A549 (cell line): ENCODE measurements at regions not wholly inside any gene's neighbourhood (a gene's known extent, or its start where the extent isn't known, plus 50 kb on each side); places are given as distances from the start of the nearest gene placed in this dataset.
"Not testable (repeated sequence)": the region's sequence is repeated elsewhere in the genome, so short reads cannot be mapped to it uniquely, and the experiment has no call there.

Source experiments
- ATAC-seq, 2 experiments: fragments of 200-7000 bp in 1 of 2; fragments of >200 bp in 1 of 2; cut with Nextera tagmentation in 1 of 2; cut with Tn5 transposase in 1 of 2; 3 replicates each; pipeline versions ENCODE4 v1.8.0 to v1.9.1; 2018 to 2020; ENCODE audit warnings: mild to moderate bottlenecking in 1 of 2, moderate library complexity in 1 of 2
- CTCF ChIA-PET: fragments of 300-600 bp; sonication (Branson Sonifier 250); formaldehyde crosslinking; extraction: SDS; loops from one replicate; lab custom pipeline; 2021; ENCODE audit warnings: antibody characterized with exemption, inconsistent platforms; lab: Yijun Ruan, JAX
- POLR2A ChIA-PET: fragments of 350-600 bp; formaldehyde crosslinking; extraction: SDS; loops from one replicate; lab custom pipeline; 2021; ENCODE audit warnings: antibody characterized with exemption, inconsistent platforms; lab: Yijun Ruan, JAX
- DNase-seq, 2 experiments: peaks; one replicate each; pipeline versions ENCODE4 v3.0.0 to v3.0.0-alpha.2; 2011 to 2016; ENCODE audit warnings: low read depth in 1 of 2, low spot score in 1 of 2
- FAIRE-seq: peaks from 2 replicates; lab custom pipeline; 2011; peaks lifted over from hg19 to GRCh38; lab: Jason Lieb, UNC
- H3K27ac ChIP-seq, 2 experiments: fragments of >200 bp; sonication (Bioruptor Twin); formaldehyde crosslinking; 3 replicates each; pipeline ENCODE4 v1.5.1; 2016 to 2017
- H3K4me1 ChIP-seq: fragments of >200 bp; sonication (Bioruptor Twin); formaldehyde crosslinking; 3 replicates; pipeline ENCODE4 v1.6.1; 2016
- H3K4me2 ChIP-seq: fragments of >200 bp; sonication (Bioruptor Twin); formaldehyde crosslinking; 3 replicates; pipeline ENCODE4 v1.6.1; 2016
- H3K4me3 ChIP-seq: fragments of >200 bp; sonication (Bioruptor Twin); formaldehyde crosslinking; 3 replicates; pipeline ENCODE4 v1.5.1; 2016
- H3K9me3 ChIP-seq: fragments of >200 bp; sonication (Bioruptor Twin); formaldehyde crosslinking; 3 replicates; pipeline ENCODE4 v1.6.1; 2016
- CTCF ChIP-seq: fragments of >200 bp; sonication (Bioruptor Twin); formaldehyde crosslinking; IDR thresholded peaks from 3 replicates; pipeline ENCODE4 v1.5.1; 2016
- EHF ChIP-seq: fragments of 250-450 bp; sonication (Bioruptor Pico); IDR thresholded peaks from 2 replicates; pipeline ENCODE4 v1.5.0; 2020; ENCODE audit warnings: mild to moderate bottlenecking
- EHMT2 ChIP-seq: fragments of 200-600 bp; sonication (generic); IDR thresholded peaks from 2 replicates; pipeline ENCODE4 v1.6.1; 2016; ENCODE audit warnings: antibody characterized with exemption, low read depth, mild to moderate bottlenecking, moderate library complexity
- ELK1 ChIP-seq: fragments of 150-350 bp; IDR thresholded peaks from 2 replicates; pipeline ENCODE4 v1.6.1; 2014; ENCODE audit warnings: low read depth, mild to moderate bottlenecking, low read length
- EP300 ChIP-seq, 2 experiments: fragments of >200 bp; sonication (Bioruptor Twin); formaldehyde crosslinking; IDR thresholded peaks; 2 replicates in 1 of 2; 3 replicates in 1 of 2; pipeline ENCODE4 v1.6.1; 2016 to 2017
- ESRRA ChIP-seq: fragments of 150-350 bp; IDR thresholded peaks from 2 replicates; pipeline ENCODE4 v1.6.1; 2014; ENCODE audit warnings: mild to moderate bottlenecking, low read length, borderline replicate concordance
- FOSB ChIP-seq: fragments of 250-450 bp; sonication (Bioruptor Pico); IDR thresholded peaks from 2 replicates; pipeline ENCODE4 v1.5.0; 2020; ENCODE audit warnings: mild to moderate bottlenecking, moderate library complexity
- HDAC2 ChIP-seq: fragments of 200-600 bp; sonication (generic); IDR thresholded peaks from 2 replicates; pipeline ENCODE4 v1.6.1; 2016
- HEYL ChIP-seq: fragments of 250-450 bp; sonication (Bioruptor Pico); IDR thresholded peaks from 2 replicates; pipeline ENCODE4 v1.8.0; 2021; ENCODE audit warnings: mild to moderate bottlenecking, moderate library complexity
- HOXA7 ChIP-seq: fragments of 250-450 bp; sonication (Bioruptor Pico); IDR thresholded peaks from 2 replicates; pipeline ENCODE4 v1.5.0; 2020; ENCODE audit warnings: mild to moderate bottlenecking, moderate library complexity
- KDM1A ChIP-seq: fragments of 200-600 bp; sonication (generic); IDR thresholded peaks from 2 replicates; pipeline ENCODE4 v1.6.1; 2016; ENCODE audit warnings: low read depth, mild to moderate bottlenecking
- MAFK ChIP-seq: fragments of 450-650 bp; IDR thresholded peaks from 2 replicates; pipeline ENCODE4 v1.6.1; 2014; ENCODE audit not compliant: partially characterized antibody
- MAZ ChIP-seq: fragments of 150-350 bp; IDR thresholded peaks from 2 replicates; pipeline ENCODE4 v1.6.1; 2014; ENCODE audit warnings: antibody characterized with exemption, low read depth, low read length, borderline replicate concordance
- NFE2L2 ChIP-seq: fragments of 150-350 bp; conservative IDR thresholded peaks from 2 replicates; pipeline ENCODE4 v1.6.1; 2014; ENCODE audit warnings: low read length
- POLR2A ChIP-seq: IDR thresholded peaks from 2 replicates; pipeline ENCODE4 v1.6.1; 2012; ENCODE audit warnings: mild to moderate bottlenecking, low read length
- POLR2AphosphoS2 ChIP-seq: conservative IDR thresholded peaks from 2 replicates; pipeline ENCODE4 v1.6.1; 2012; ENCODE audit warnings: low read length, improper control_type of control experiment, inconsistent platforms
- RAD21 ChIP-seq, 2 experiments: fragments of >200 bp in 1 of 2; sonication (Bioruptor Twin) in 1 of 2; formaldehyde crosslinking in 1 of 2; IDR thresholded peaks in 1 of 2; conservative IDR thresholded peaks in 1 of 2; 2 replicates in 1 of 2; 3 replicates in 1 of 2; pipeline ENCODE4 v1.6.1; 2012 to 2018; ENCODE audit warnings: inconsistent platforms in 1 of 2
- RARB ChIP-seq: fragments of 250-450 bp; sonication (Bioruptor Pico); IDR thresholded peaks from 2 replicates; pipeline ENCODE4 v1.8.0; 2021; ENCODE audit warnings: mild to moderate bottlenecking, moderate library complexity
- RCOR1 ChIP-seq: fragments of 150-350 bp; IDR thresholded peaks from 2 replicates; pipeline ENCODE4 v1.6.1; 2014; ENCODE audit warnings: antibody characterized with exemption, low read length, low read depth
- RFX5 ChIP-seq: fragments of 450-650 bp; IDR thresholded peaks from 2 replicates; pipeline ENCODE4 v1.7.1; 2014; ENCODE audit warnings: antibody characterized with exemption, mild to moderate bottlenecking, moderate library complexity
- RNF2 ChIP-seq: fragments of 200-600 bp; sonication (generic); IDR thresholded peaks from 2 replicates; pipeline ENCODE4 v1.6.1; 2016; ENCODE audit warnings: low read depth, mild to moderate bottlenecking, antibody characterized with exemption, moderate library complexity, borderline replicate concordance
- SREBF2 ChIP-seq: fragments of 450-650 bp; IDR thresholded peaks from 2 replicates; pipeline ENCODE4 v1.6.1; 2014; ENCODE audit warnings: mild to moderate bottlenecking, moderate library complexity
- TFCP2L1 ChIP-seq: fragments of 250-450 bp; sonication (Bioruptor Pico); IDR thresholded peaks from 2 replicates; pipeline ENCODE4 v1.5.0; 2021; ENCODE audit warnings: mild to moderate bottlenecking
- TP53 ChIP-seq: fragments of 250-450 bp; sonication (Bioruptor Pico); IDR thresholded peaks from 2 replicates; pipeline ENCODE4 v1.5.0; 2021; ENCODE audit warnings: mild to moderate bottlenecking, moderate library complexity
- WGBS: methylation state at CpG from one replicate; pipeline ENCODE4 v1.1.6; 2017; ENCODE audit errors: missing lambda C conversion rate; 5-methylcytosine and 5-hydroxymethylcytosine counted together
- TF ChIP-seq, protein P1 (sequence below): fragments of 250-450 bp; sonication (Bioruptor Pico); IDR thresholded peaks from 2 replicates; pipeline ENCODE4 v1.5.0; 2021; ENCODE audit warnings: mild to moderate bottlenecking, moderate library complexity, borderline replicate concordance

GRCh38 chr5:131107128-131107527 lies 57.9 kb downstream of the HINT1 start:
- ChIA-PET POLR2A (no interaction called here), CTCF (interaction anchor here (0.9 to 2.7 kb wide), 4 partner anchors 22 to 1336 kb away, joined by 3 to 14 read pairs (median 3); partner anchors contain the start of gene CHSY3)
- no peak for FAIRE-seq
- TF ChIP-seq NFE2L2 (no peak), HDAC2 (no peak), FOSB (no peak), EP300 (IDR thresholded peaks at IDR 0.05) (no peak), TP53 (CRISPR knock-in tag) (no peak), RNF2 (no peak), POLR2AphosphoS2 (no peak), TFCP2L1 (CRISPR knock-in tag) (no peak), MAFK (no peak), RFX5 (no peak), MAZ (no peak), EHF (no peak)
- Histone ChIP-seq H3K4me1 (no peaks in the 10 kb centered on the region), H3K4me3 (no peak overlapping the region), H3K4me2 (no peak overlapping the region), H3K9me3 (no peaks in the 10 kb centered on the region), H3K27ac (no peak overlapping the region)
- 44% methylated on average over 5 of the region's 5 CpGs for WGBS
- DNase-seq: no peak
- ATAC-seq: no peak

DNA sequence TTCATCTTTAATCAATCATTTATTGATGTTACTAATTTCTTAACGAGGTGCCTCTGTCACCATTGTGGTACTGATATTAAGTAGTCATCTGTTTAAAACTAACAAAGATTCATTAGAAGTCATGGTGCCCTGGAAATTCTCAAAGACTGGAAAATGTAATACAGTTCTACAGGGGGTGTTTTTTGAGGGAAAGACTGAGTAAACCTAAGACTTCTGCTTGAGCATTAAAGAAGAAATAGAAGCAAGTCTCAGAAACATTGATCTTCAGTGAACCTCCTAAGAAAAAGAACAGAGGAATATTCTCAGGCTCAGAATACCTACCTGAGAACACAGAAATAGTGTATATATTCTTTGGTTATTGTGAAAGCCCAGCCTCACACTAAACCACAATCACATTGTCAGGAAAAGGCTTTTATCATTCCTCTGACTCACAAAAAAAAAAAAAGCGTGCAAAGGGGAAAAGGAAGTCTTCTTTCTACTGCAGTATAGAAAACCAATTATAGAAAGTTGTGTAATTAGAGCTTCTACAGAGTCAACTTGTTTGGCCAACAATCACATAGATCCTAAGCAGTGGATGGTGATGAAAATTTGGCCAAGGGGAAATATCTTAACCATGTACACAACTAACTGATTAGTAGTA lies 60.8 kb downstream of the HINT1 start:
- CTCF ChIA-PET: no interaction called here
- FAIRE-seq: no peak
- ATAC-seq: no peak
- POLR2A ChIA-PET: no interaction called here
- no peak for DNase-seq
- Histone ChIP-seq H3K4me2 (no peak overlapping the region), H3K9me3 (no peaks in the 10 kb centered on the region), H3K4me1 (no peaks in the 10 kb centered on the region), H3K4me3 (no peak overlapping the region), H3K27ac (no peak overlapping the region)
- TF ChIP-seq RAD21 (conservative IDR thresholded peaks at IDR 0.05 in 1 of 2, IDR thresholded peaks at IDR 0.05 in 1 of 2): no peak
- 10% methylated on average over 2 of the region's 2 CpGs for WGBS

DNA sequence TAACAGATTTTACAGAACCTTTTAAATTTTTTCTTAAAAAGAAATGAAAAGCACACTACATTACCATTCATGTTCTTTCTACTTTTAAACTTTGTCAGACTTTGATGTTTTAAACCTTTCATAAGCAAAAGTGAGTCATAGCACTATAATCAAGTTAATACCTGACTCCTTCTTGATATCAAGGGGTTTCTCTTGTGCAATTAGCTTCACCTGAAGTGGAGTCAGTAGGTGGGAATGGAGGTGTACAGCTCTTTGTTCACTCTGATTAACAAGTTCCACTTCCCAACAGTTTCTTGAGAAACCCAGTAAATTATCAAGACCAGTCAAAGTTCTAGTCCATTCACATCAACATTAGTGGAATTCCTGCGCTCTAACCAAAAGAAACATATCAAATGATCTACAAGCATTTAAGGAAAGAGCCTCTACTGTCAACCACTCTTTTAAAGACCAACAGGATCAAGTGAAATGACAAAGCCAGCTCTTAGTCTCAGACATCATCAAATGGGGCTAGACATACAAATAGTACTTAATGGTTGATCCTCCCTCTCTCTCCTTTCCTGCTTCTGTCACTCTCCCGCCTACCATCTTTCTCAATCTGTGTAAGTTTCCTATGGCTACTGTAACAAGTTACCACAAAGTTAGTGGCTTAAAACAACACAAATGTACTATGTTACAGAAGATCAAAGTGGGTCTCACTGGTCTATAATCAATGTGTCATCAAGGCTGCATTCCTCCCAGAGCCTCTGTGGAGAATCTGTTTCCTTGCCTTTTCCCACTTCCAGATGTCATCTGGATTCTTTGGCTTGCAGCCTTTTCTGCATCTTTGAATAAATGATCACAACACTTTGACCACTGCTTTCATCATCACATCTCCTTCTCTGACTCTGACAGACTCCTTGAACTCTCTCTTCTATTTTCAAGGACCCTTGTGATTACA lies 68.0 kb downstream of the HINT1 start:
- Histone ChIP-seq H3K4me3 (no peak overlapping the region), H3K9me3 (no peaks in the 10 kb centered on the region), H3K27ac (no peak overlapping the region), H3K4me2 (no peak overlapping the region), H3K4me1 (no peaks in the 10 kb centered on the region)
- 22% methylated on average over 2 of the region's 2 CpGs for WGBS
- ChIA-PET POLR2A (no interaction called here), CTCF (no interaction called here)
- DNase-seq (no peak), ATAC-seq (no peak), FAIRE-seq (no peak)
- TF ChIP-seq EP300 (IDR thresholded peaks at IDR 0.05): no peak
- TF ChIP-seq HEYL (CRISPR knock-in tag): no peak
- no peak for TF ChIP-seq MAFK
- TF ChIP-seq RAD21 (conservative IDR thresholded peaks at IDR 0.05 in 1 of 2, IDR thresholded peaks at IDR 0.05 in 1 of 2): no peak
- no peak for TF ChIP-seq KDM1A
- TF ChIP-seq RARB: no peak
- no peak for TF ChIP-seq RCOR1
- no peak for TF ChIP-seq CTCF
- TF ChIP-seq MAZ: no peak
- TF ChIP-seq SREBF2: no peak
- no peak for TF ChIP-seq FOSB
- TF ChIP-seq TP53 (CRISPR knock-in tag): no peak
- TF ChIP-seq HOXA7 (CRISPR knock-in tag): no peak
- no peak for TF ChIP-seq ELK1
- no peak for TF ChIP-seq EHMT2
- no peak for TF ChIP-seq POLR2A
- no peak for TF ChIP-seq ESRRA
- TF ChIP-seq, protein P1, sequence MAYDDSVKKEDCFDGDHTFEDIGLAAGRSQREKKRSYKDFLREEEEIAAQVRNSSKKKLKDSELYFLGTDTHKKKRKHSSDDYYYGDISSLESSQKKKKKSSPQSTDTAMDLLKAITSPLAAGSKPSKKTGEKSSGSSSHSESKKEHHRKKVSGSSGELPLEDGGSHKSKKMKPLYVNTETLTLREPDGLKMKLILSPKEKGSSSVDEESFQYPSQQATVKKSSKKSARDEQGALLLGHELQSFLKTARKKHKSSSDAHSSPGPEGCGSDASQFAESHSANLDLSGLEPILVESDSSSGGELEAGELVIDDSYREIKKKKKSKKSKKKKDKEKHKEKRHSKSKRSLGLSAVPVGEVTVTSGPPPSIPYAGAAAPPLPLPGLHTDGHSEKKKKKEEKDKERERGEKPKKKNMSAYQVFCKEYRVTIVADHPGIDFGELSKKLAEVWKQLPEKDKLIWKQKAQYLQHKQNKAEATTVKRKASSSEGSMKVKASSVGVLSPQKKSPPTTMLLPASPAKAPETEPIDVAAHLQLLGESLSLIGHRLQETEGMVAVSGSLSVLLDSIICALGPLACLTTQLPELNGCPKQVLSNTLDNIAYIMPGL (CRISPR knock-in tag): no peak
- no peak for TF ChIP-seq POLR2AphosphoS2

- H3K4me2 ChIP-seq, H3K4me1 ChIP-seq, H3K27ac ChIP-seq, ATAC-seq, H3K9me3 ChIP-seq, POLR2A ChIA-PET, DNase-seq, CTCF ChIA-PET, FAIRE-seq, H3K4me3 ChIP-seq: not testable (repeated sequence)
- WGBS: 31% methylated on average over 4 of the region's 4 CpGs
These were observed 69.5 kb downstream of the HINT1 start for GRCh38 chr5:131095561-131095960.
